Mesenchymal stem cell (in vitro differentiated cells and primary cell): ENCODE measurements at regions not wholly inside any gene's neighbourhood (a gene's known extent, or its start where the extent isn't known, plus 50 kb on each side); places are given as distances from the start of the nearest gene placed in this dataset.

Experiments used
- DNase-seq: peaks from one replicate; pipeline ENCODE4 v3.0.0-alpha.2; 2013
- H2AFZ ChIP-seq: one replicate; pipeline ENCODE4 v1.6.1; 2013; ENCODE audit warnings: low read depth, mild to moderate bottlenecking, control low read depth, inconsistent platforms, low read length, moderate library complexity
- H2AK5ac ChIP-seq: 2 replicates; pipeline ENCODE4 v1.6.1; 2013; ENCODE audit warnings: low read length, moderate library complexity, mild to moderate bottlenecking, inconsistent platforms; ENCODE audit not compliant: severe bottlenecking
- H2BK120ac ChIP-seq: one replicate; pipeline ENCODE4 v1.6.1; 2013; ENCODE audit warnings: low read depth, mild to moderate bottlenecking, inconsistent platforms, low read length, moderate library complexity
- H2BK12ac ChIP-seq, 2 experiments: one replicate each; pipeline ENCODE4 v1.6.1; 2013; ENCODE audit warnings: inconsistent platforms in 2 of 2, low read length in 2 of 2, mild to moderate bottlenecking in 2 of 2, moderate library complexity in 2 of 2, control low read depth in 1 of 2
- H2BK15ac ChIP-seq: one replicate; pipeline ENCODE4 v1.6.1; 2013; ENCODE audit warnings: mild to moderate bottlenecking, low read depth, inconsistent platforms; ENCODE audit not compliant: poor library complexity, severe bottlenecking
- H2BK5ac ChIP-seq: 2 replicates; pipeline ENCODE4 v1.6.1; 2013; ENCODE audit warnings: low read depth, mild to moderate bottlenecking, low read length, control low read depth, inconsistent platforms; ENCODE audit not compliant: poor library complexity, severe bottlenecking
- H3K14ac ChIP-seq, 2 experiments: one replicate each; pipeline ENCODE4 v1.6.1; 2013; ENCODE audit warnings: inconsistent platforms in 2 of 2, low read length in 2 of 2, control low read depth in 1 of 2, mild to moderate bottlenecking in 1 of 2, moderate library complexity in 1 of 2
- H3K18ac ChIP-seq, 2 experiments: one replicate each; pipeline ENCODE4 v1.6.1; 2013; ENCODE audit warnings: inconsistent platforms in 2 of 2, low read length in 2 of 2, control low read depth in 1 of 2, low read depth in 1 of 2, mild to moderate bottlenecking in 1 of 2
- H3K23ac ChIP-seq, 2 experiments: one replicate each; pipeline ENCODE4 v1.6.1; 2013; ENCODE audit warnings: inconsistent platforms in 2 of 2, low read length in 2 of 2, mild to moderate bottlenecking in 2 of 2, moderate library complexity in 2 of 2, control low read depth in 1 of 2
- H3K27ac ChIP-seq: 2 replicates; pipeline ENCODE4 v1.5.1; 2013; ENCODE audit warnings: mild to moderate bottlenecking, moderate library complexity, low read length, control low read depth, inconsistent platforms; ENCODE audit not compliant: poor library complexity, severe bottlenecking
- H3K27me3 ChIP-seq, 2 experiments: 2 replicates each; pipeline versions ENCODE4 v1.6.1 to v1.7.0; 2013; ENCODE audit warnings: low read length in 2 of 2, mild to moderate bottlenecking in 2 of 2, moderate library complexity in 2 of 2, control low read depth in 1 of 2, inconsistent platforms in 1 of 2; ENCODE audit not compliant: control insufficient read depth in 1 of 2, insufficient read depth in 1 of 2
- H3K36me3 ChIP-seq, 2 experiments: 2 replicates each; pipeline versions ENCODE4 v1.6.1 to v1.7.0; 2013; ENCODE audit warnings: low read length in 2 of 2, control low read depth in 1 of 2, inconsistent platforms in 1 of 2, low read depth in 1 of 2, mild to moderate bottlenecking in 1 of 2; ENCODE audit not compliant: insufficient read depth in 2 of 2, control insufficient read depth in 1 of 2
- H3K4ac ChIP-seq, 2 experiments: one replicate each; pipeline ENCODE4 v1.6.1; 2013; ENCODE audit warnings: inconsistent platforms in 2 of 2, low read length in 2 of 2, mild to moderate bottlenecking in 2 of 2, moderate library complexity in 2 of 2, control low read depth in 1 of 2, low read depth in 1 of 2
- H3K4me1 ChIP-seq: 2 replicates; pipeline ENCODE4 v1.6.1; 2013; ENCODE audit warnings: low read depth, low read length, control low read depth; ENCODE audit not compliant: control insufficient read depth, insufficient read depth
- H3K4me2 ChIP-seq: 2 replicates; pipeline ENCODE4 v1.6.1; 2013; ENCODE audit warnings: low read length, mild to moderate bottlenecking, inconsistent platforms; ENCODE audit not compliant: poor library complexity, severe bottlenecking
- H3K4me3 ChIP-seq, 2 experiments: 2 replicates each; pipeline versions ENCODE4 v1.5.1 to v1.7.0; 2013; ENCODE audit warnings: low read length in 2 of 2, mild to moderate bottlenecking in 2 of 2, control low read depth in 1 of 2, low read depth in 1 of 2; ENCODE audit not compliant: insufficient read depth in 1 of 2
- H3K79me1 ChIP-seq: replicated peaks from 2 replicates; pipeline ENCODE4 v1.6.1; 2013; ENCODE audit warnings: mild to moderate bottlenecking, control low read depth, low read length, inconsistent platforms; ENCODE audit not compliant: poor library complexity, severe bottlenecking
- H3K9ac ChIP-seq: 2 replicates; pipeline ENCODE4 v1.7.0; 2013; ENCODE audit warnings: mild to moderate bottlenecking, low read length, moderate library complexity
- H3K9me3 ChIP-seq: 2 replicates; pipeline ENCODE4 v1.7.0; 2013; ENCODE audit warnings: mild to moderate bottlenecking, low read length; ENCODE audit not compliant: control insufficient read depth
- H4K8ac ChIP-seq: one replicate; pipeline ENCODE4 v1.6.1; 2013; ENCODE audit warnings: inconsistent platforms, mild to moderate bottlenecking, low read length, moderate library complexity
- H4K91ac ChIP-seq: one replicate; pipeline ENCODE4 v1.6.1; 2013; ENCODE audit warnings: mild to moderate bottlenecking, low read length, inconsistent platforms
- WGBS: methylation state at CpG from one replicate; pipeline ENCODE4 v1.1.7; 2013; ENCODE audit warnings: mixed read lengths; 5-methylcytosine and 5-hydroxymethylcytosine counted together

DNA sequence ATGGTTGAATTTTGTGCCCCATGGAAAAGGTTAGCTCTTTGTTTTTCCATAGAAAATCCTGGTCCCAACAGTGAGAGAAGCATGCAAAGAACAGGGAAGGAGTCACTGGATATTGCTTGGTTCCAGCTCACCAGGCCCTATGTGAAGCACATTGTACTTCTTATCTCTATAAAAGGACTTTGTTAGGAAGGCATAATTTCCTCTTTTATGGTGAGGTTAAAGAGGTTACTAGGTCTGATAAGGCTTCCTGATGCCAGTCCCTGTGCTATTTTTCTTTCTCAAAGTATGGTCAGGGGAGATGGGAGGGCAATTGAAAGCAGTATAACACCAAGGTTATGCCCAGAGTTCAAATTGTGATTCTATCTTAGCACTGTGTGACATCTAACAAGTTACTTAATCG lies 162.6 kb downstream of the KIF18A start:
- Histone ChIP-seq H2BK5ac (no peak overlapping the region), H3K9ac (no peak overlapping the region), H3K4ac (no peak overlapping the region), H3K14ac (no peak overlapping the region), H2BK15ac (no peak overlapping the region), H3K23ac (no peak overlapping the region), H2AK5ac (no peak overlapping the region), H3K4me2 (no peak overlapping the region), H4K8ac (no peak overlapping the region), H3K27ac (no peak overlapping the region), H4K91ac (no peak overlapping the region), H2BK12ac (no peak overlapping the region), H2AFZ (no peak overlapping the region), H3K18ac (no peak overlapping the region), H3K79me1 (no peaks in the 10 kb centered on the region), H3K27me3 (no peaks in the 10 kb centered on the region), H3K9me3 (peaks cover 7% of the 10 kb centered on the region), H3K36me3 (no peaks in the 10 kb centered on the region), H2BK120ac (no peak overlapping the region), H3K4me3 (no peak overlapping the region), H3K4me1 (no peaks in the 10 kb centered on the region)
- no CpG with 5 or more reads among the region's 1 CpG for WGBS
- DNase-seq, result no peak

DNA sequence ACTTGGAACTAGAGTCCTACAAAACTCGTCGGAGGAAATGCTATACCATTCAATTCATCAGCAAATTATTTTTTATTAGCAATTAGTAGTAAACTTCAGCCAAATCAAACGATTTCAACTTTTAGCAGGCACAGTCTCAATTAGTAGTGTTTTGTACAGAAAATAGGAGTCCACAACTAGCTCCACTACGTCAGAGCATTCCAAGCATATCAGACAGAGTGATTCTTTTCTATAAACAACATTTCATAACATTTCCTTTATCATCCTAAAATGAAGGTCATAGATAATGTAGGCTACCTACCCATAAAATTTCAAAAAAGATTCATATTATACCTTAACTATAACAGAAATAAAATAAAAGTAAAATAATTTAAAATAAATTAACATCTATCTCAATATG lies 169.9 kb downstream of the KIF18A start:
- no peak overlapping the region for H2AFZ ChIP-seq
- no peak overlapping the region for H3K18ac ChIP-seq
- H3K4me2 ChIP-seq, result no peak overlapping the region
- H3K14ac ChIP-seq, result no peak overlapping the region
- H2BK5ac ChIP-seq, result no peak overlapping the region
- no peak overlapping the region for H2BK12ac ChIP-seq
- H3K27me3 ChIP-seq, result no peaks in the 10 kb centered on the region
- no peak overlapping the region for H3K27ac ChIP-seq
- H2BK15ac ChIP-seq, result no peak overlapping the region
- no peaks in the 10 kb centered on the region for H3K36me3 ChIP-seq
- no peaks in the 10 kb centered on the region for H3K79me1 ChIP-seq
- H3K23ac ChIP-seq, result no peak overlapping the region
- no peak overlapping the region for H2BK120ac ChIP-seq
- no peak overlapping the region for H3K4ac ChIP-seq
- DNase-seq, result no peak
- no peak overlapping the region for H3K9ac ChIP-seq
- no peak overlapping the region for H2AK5ac ChIP-seq
- H4K91ac ChIP-seq, result no peak overlapping the region
- H3K4me3 ChIP-seq, result no peak overlapping the region
- WGBS, result 80% methylated on average over 4 of the region's 4 CpGs
- no peak overlapping the region for H4K8ac ChIP-seq
- H3K4me1 ChIP-seq, result no peaks in the 10 kb centered on the region
- H3K9me3 ChIP-seq, result no peaks in the 10 kb centered on the region

GRCh38 chr11:27934830-27935145 lies 173.2 kb downstream of the KIF18A start:
- no peak overlapping the region for H2BK12ac ChIP-seq
- peak overlapping the region; percentile 75 for H3K9ac ChIP-seq
- no peak overlapping the region for H4K8ac ChIP-seq
- H4K91ac ChIP-seq, result peak overlapping the region; percentile 87
- no peaks in the 10 kb centered on the region for H3K79me1 ChIP-seq
- peak; percentile 97 for DNase-seq
- H3K27ac ChIP-seq, result peak overlapping the region; percentile 100
- H2BK5ac ChIP-seq, result peak overlapping the region; percentile 100
- H2AK5ac ChIP-seq, result peak overlapping the region; percentile 100
- no peaks in the 10 kb centered on the region for H3K27me3 ChIP-seq
- H3K4me2 ChIP-seq, result peak overlapping the region; percentile 67
- peak overlapping the region in 1 of 2 experiments; percentile 92 for H3K18ac ChIP-seq
- H2AFZ ChIP-seq, result no peak overlapping the region
- H3K14ac ChIP-seq, result no peak overlapping the region
- no peak overlapping the region for H2BK15ac ChIP-seq
- no peaks in the 10 kb centered on the region for H3K36me3 ChIP-seq
- 0% methylated on average over 6 of the region's 7 CpGs for WGBS
- H3K4ac ChIP-seq, result peak overlapping the region; percentile 80 to 97
- peak overlapping the region; percentile 92 for H2BK120ac ChIP-seq
- H3K4me3 ChIP-seq, result peak overlapping the region in 1 of 2 experiments; percentile 21
- no peak overlapping the region for H3K23ac ChIP-seq
- no peaks in the 10 kb centered on the region for H3K4me1 ChIP-seq
- no peaks in the 10 kb centered on the region for H3K9me3 ChIP-seq

GRCh38 chr11:27933992-27934829 lies 173.7 kb downstream of the KIF18A start:
- no peaks in the 10 kb centered on the region for H3K36me3 ChIP-seq
- no peak overlapping the region for H3K14ac ChIP-seq
- no peaks in the 10 kb centered on the region for H3K9me3 ChIP-seq
- no peaks in the 10 kb centered on the region for H3K79me1 ChIP-seq
- peak overlapping the region; percentile 92 for H2BK120ac ChIP-seq
- peak overlapping the region; percentile 67 for H3K4me2 ChIP-seq
- no peaks in the 10 kb centered on the region for H3K27me3 ChIP-seq
- peak overlapping the region; percentile 42 to 86 for H2BK12ac ChIP-seq
- H3K4me3 ChIP-seq, result peak overlapping the region in 1 of 2 experiments; percentile 21
- peak; percentile 99 for DNase-seq
- H3K4me1 ChIP-seq, result no peaks in the 10 kb centered on the region
- under 1% methylated on average over 13 of the region's 13 CpGs for WGBS
- peak overlapping the region; percentile 87 for H4K91ac ChIP-seq
- no peak overlapping the region for H3K23ac ChIP-seq
- H3K9ac ChIP-seq, result peak overlapping the region; percentile 75
- no peak overlapping the region for H2BK15ac ChIP-seq
- peak overlapping the region; percentile 80 to 97 for H3K4ac ChIP-seq
- H3K27ac ChIP-seq, result peak overlapping the region; percentile 100
- peak overlapping the region; percentile 100 for H2AK5ac ChIP-seq
- H2AFZ ChIP-seq, result peak overlapping the region; percentile 10
- peak overlapping the region; percentile 88 for H4K8ac ChIP-seq
- peak overlapping the region; percentile 84 to 92 for H3K18ac ChIP-seq
- H2BK5ac ChIP-seq, result peak overlapping the region; percentile 100
